Activated T-cell treated with anti-CD3 and anti-CD28 coated beads, Interleukin-2, amount 50 U/mL, for 48 hours (primary cell): ENCODE measurements at regions not wholly inside any gene's neighbourhood (a gene's known extent, or its start where the extent isn't known, plus 50 kb on each side); places are given as distances from the start of the nearest gene placed in this dataset.

Source experiments
- DNase-seq, 2 experiments: peaks; one replicate each; pipeline ENCODE4 v3.0.0-alpha.2; 2020

DNA sequence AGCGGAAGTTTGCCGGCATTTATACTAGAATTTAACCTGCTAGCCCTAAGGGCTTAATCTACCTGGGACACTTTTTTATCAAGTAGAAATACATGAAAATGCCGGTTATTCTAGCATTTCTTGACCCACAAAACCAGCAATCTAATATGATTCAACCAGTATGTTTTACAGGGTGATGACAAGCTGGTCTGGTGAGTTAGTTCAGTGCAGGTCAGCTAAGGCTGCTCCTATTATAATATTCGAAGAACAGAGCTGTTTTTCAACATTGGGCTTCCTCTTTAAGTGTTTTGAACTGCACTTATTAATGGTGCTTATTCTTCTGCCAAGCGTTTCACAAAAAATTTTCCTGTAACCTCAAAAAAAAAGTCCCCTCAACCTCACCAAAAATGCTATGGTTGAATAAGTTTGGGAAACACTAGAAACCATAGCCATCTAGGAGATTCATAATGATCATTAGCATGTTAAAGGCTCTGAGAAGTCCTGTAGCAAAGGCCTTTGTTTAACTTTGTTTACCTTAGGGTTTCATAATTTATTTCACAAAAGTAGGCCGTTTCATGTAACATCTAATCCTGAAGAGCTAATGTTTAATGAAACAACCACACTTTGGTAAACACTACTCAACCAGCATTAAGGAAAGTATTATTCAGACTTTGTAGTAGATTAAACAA, 526.6 kb downstream of the KLF12 start:
- DNase-seq, result no peak

- DNase-seq, result no peak
These were observed 530.6 kb downstream of the KLF12 start for GRCh38 chr13:73603646-73604045.

- no peak for DNase-seq
These were observed 531.9 kb downstream of the KLF12 start for GRCh38 chr13:73602295-73602694.

GRCh38 chr13:73601708-73602107, 532.5 kb downstream of the KLF12 start:
- DNase-seq, result no peak

- no peak for DNase-seq
These were observed 534.7 kb downstream of the KLF12 start for GRCh38 chr13:73599232-73600128.

GRCh38 chr13:73598020-73598712, 536.0 kb downstream of the KLF12 start:
- DNase-seq, result no peak

DNA sequence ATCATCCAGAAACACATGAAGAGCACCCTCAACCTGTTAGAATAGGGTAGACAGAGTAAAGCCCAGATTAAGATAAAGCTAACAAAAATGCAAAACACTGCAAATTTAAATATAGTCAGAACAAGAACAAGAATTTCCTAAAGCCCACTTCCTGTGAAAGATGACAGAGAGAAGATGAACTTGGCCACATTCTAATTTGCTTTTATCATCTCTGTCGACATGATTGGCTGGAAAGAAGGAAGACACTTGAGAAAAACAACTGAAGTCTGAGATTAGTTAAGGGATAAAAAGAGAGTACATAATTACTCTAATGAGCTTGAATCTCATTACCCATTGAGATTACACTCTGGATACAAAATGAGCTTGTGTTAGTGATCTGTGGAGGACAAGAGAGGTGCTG, 537.6 kb downstream of the KLF5 start:
- DNase-seq, result no peak

DNA sequence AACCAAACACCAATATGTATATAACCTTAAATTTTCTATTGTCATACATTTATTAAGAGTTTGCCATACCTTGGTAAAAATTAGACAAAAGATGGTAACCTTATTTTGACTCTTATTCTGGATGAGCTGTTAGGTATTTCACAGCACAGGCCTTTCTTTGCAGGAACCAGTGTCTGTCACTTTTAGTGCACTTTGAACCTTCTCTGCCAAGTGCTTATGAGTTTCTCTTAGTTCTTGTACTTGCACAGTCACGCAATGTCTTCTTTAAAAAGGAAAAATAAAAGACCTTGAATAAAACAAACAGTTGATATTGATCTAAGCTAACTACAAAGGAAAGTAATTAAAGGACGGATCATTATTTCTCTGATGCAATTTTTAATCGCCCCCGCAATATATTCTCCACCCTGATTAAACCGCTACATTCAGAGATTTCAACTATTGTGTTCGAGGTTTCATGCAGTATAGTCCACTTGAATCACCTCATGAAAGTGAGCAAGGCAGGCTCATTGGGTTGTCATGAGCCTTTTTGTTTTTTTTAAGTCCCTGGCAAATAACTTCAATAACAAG, 534.5 kb downstream of the KLF5 start:
- DNase-seq, result no peak

GRCh38 chr13:73591861-73592260, 533.1 kb downstream of the KLF5 start:
- no peak for DNase-seq

GRCh38 chr13:73590795-73591194, 532.0 kb downstream of the KLF5 start:
- DNase-seq, result no peak

GRCh38 chr13:73585236-73585635, 526.4 kb downstream of the KLF5 start:
- no peak for DNase-seq

GRCh38 chr13:73583331-73583730, 524.5 kb downstream of the KLF5 start:
- DNase-seq, result no peak

DNA sequence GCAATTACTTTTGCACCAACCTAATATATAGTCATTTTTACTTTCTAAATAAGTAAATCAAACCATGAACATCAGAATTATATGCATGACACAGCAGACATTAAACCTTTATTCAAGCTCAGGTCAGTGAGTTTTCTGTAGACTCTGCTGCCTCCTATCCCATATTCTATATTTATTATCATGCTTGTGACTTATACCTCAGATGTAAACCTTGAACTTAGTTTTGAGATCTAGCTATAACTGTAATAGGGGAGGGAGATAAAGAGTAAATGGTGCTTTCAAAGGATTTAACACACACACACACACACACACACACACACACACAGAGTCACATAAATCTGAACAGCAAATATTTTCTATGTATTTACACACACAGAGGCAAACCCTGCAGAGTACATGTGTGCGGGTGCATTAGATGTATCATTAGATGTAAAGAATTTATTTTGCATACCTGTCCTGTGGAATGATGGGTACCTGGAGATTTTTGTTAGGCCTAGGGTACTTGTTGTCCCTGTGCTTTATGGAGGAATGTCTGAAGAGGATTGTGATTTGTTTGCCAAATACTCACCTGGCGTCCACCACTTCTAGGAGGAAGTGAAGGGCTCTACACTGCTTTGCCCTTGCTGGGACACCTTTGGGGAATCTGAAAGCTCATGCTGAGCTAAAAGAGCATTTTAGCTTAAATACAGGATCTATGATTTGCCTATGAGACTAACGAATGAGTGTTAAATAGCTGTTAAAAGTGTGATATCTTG, 521.9 kb downstream of the KLF5 start:
- DNase-seq, result no peak

DNA sequence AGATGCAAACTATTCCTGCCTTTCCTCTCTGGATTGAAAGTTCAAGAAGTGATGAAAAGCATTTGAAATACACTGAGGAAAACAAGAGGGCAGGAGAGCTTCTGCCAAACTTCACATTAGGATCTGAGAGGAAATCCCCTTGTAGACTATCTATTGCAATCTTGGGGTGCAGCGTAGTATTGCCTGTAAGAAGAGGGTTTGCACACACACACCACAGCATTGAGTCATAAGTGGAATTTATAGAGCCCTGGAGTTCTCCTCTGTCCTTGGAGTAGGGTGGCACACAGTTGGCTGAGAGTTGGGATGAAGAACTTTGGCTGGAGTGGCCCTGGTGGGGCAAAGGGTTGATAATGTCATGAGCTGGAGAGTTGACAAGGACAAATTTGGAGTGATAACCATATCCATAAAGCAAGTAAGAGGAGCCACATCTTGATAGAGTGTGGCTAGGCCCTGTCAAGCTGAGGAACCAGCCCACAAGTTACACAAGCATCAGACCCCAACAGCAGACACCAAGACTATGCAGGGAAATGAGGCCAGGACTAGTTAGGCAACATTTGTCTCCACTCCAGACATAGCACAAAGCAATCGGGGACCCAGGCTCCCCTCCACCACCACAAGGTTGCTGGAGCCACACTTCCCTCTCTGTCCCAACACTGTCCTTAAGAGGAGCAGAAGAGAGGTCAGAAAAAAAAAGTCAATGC, 520.9 kb downstream of the KLF5 start:
- DNase-seq, result no peak

DNA sequence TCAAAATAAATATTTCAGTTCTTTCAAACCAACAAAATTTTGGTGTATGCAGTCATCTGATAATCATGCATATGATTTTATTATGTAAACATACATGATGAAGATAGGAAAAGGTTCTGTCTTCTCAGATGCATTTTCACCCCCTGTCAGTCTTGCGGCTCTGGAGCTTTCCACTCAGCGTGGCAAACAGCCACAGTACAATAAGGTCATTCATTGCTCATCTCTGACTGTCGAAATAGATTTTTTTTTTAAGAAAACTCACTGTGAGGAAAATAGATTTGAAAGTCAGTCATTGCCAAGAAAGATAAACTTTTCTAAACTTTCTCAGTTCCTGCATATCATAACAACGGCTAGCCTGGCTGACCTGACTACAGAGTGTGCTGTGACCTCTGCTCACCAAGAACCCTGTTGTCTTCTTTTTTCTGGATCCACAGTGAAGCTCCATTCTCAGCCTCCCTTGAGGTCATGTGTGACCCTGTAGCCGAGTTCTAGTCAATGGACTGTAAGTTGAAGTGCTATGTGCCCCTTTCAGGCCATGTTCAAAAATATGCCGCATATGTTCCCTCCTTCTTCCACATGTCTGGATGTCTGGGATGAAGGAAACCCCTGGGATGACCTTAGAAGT, 519.6 kb downstream of the KLF5 start:
- no peak for DNase-seq

- DNase-seq, result no peak
These were observed 517.5 kb downstream of the KLF5 start for GRCh38 chr13:73576291-73576690.

- no peak for DNase-seq
These were observed 514.0 kb downstream of the KLF5 start for GRCh38 chr13:73572824-73573223.

GRCh38 chr13:73571376-73571775, 512.6 kb downstream of the KLF5 start:
- no peak for DNase-seq

GRCh38 chr13:73556902-73557301, 498.1 kb downstream of the KLF5 start:
- no peak for DNase-seq

DNA sequence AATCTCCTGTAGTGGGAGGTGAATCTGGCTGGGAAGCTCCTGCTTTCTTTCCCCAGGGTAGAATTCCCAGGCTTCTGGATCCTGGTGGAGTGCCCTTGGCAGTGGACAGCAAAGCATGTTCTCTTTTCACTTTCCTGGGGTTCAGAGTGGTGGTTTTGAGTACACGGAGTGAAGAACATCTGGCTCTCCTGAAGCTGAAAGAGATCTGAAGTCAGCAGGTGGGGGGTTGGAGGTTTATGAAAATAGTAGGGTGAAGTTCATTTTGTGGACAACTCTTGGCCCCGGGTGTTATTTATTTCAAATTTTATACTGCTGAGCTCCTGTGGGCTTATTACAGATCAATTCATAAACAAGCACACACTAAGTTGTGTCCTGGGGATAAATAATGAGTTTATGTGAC, 497.3 kb downstream of the KLF5 start:
- no peak for DNase-seq

DNA sequence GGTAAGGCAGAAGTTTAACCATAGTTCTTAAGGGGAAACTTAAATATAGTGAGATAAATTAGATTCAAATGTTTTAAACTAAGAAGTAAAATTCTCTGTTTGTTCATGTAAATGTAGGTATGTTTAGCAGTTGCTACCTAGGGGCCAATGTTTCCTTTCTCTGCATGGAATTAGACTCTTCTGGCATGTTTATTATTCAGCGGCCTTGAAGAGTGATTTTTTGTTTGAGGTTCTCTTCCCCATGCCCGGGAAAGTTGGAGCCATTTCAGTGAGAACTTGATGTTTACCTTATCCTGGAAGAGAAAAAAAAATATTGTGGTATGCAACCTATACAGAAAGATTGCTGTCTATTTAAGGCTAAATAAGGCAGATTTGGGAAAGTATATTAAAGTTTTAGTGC, 492.9 kb downstream of the KLF5 start:
- DNase-seq, result no peak

GRCh38 chr13:73549717-73550116, 490.9 kb downstream of the KLF5 start:
- no peak for DNase-seq
